ENCODE measurements at regions not wholly inside any gene's neighbourhood (a gene's known extent, or its start where the extent isn't known, plus 50 kb on each side); places are given as distances from the start of the nearest gene placed in this dataset.

- H3K27me3 ChIP-seq (replicated peaks in 1 of 4; ENCODE audit: control insufficient read depth in 3 of 4, extremely low read depth in 1 of 4, insufficient read depth in 3 of 4, low read length in 3 of 4): no peaks in the 10 kb centered on the region; a peak in 1 of 7 replicates
- no peaks in the 10 kb centered on the region for H3K79me1 ChIP-seq (ENCODE audit: low read depth, low read length)
- no peak overlapping the region for H2BK15ac ChIP-seq (ENCODE audit: low read length)
- FAIRE-seq: no peak
- no peak overlapping the region for H2BK120ac ChIP-seq (replicated peaks; ENCODE audit: low read depth, low read length)
- H3K9ac ChIP-seq (replicated peaks in 1 of 4; ENCODE audit: extremely low read depth in 1 of 4, low read depth in 3 of 4, low read length in 3 of 4): no peak overlapping the region
- H4K91ac ChIP-seq (replicated peaks; ENCODE audit: insufficient read length, low read length): no peak overlapping the region
- no peaks in the 10 kb centered on the region for H3K23me2 ChIP-seq (ENCODE audit: low read depth, low read length)
- H2AFZ ChIP-seq (ENCODE audit: low read length): no peak overlapping the region
- ChIA-PET POLR2A (ENCODE audit: partially characterized antibody) (no interaction called here), CTCF (ENCODE audit: partially characterized antibody) (no interaction called here)
- H2BK20ac ChIP-seq (ENCODE audit: low read length): no peak overlapping the region
- H3K36me3 ChIP-seq (ENCODE audit: control insufficient read depth in 2 of 4, insufficient read depth in 4 of 4, low read length in 3 of 4): no peaks in the 10 kb centered on the region
- H3K23ac ChIP-seq (ENCODE audit: insufficient read length): no peak overlapping the region
- no peak overlapping the region for H4K8ac ChIP-seq (ENCODE audit: extremely low read depth, insufficient read depth, low read length)
- no peak for DNase-seq (ENCODE audit: low read depth in 1 of 2, low spot score in 2 of 2)
- H3K14ac ChIP-seq (ENCODE audit: insufficient read length): no peak overlapping the region
- no peak overlapping the region for H3K27ac ChIP-seq (ENCODE audit: low read depth, low read length)
- no peak overlapping the region for H2BK12ac ChIP-seq (ENCODE audit: low read depth, low read length)
- no peak overlapping the region for H2BK5ac ChIP-seq (ENCODE audit: low read depth, low read length)
- H3K79me2 ChIP-seq (ENCODE audit: control insufficient read depth in 1 of 2, insufficient read depth in 2 of 2, low read length in 2 of 2): no peaks in the 10 kb centered on the region
- no peak overlapping the region for H3K4me2 ChIP-seq (ENCODE audit: insufficient read depth in 1 of 2, low read depth in 2 of 2, low read length in 2 of 2)
- no peak overlapping the region for H3K56ac ChIP-seq (replicated peaks; ENCODE audit: insufficient read length, low read depth, low read length)
- H2AK5ac ChIP-seq (ENCODE audit: low read depth, low read length): no peak overlapping the region
- 85% methylated on average over 5 of the region's 5 CpGs; no CpG with 5 or more reads in 1 of the 2 experiments for WGBS, 2 experiments (ENCODE audit: extremely low coverage in 1 of 2, insufficient coverage in 1 of 2, insufficient read length in 1 of 2, insufficient replicate concordance in 2 of 2, low coverage in 1 of 2, low lambda C conversion rate in 2 of 2, missing lambda C conversion rate in 1 of 2)
- H3K18ac ChIP-seq (ENCODE audit: extremely low read depth, low read length): no peak overlapping the region
- no peak overlapping the region for H3K4me3 ChIP-seq (ENCODE audit: extremely low read depth in 1 of 4, insufficient read depth in 2 of 4, low read depth in 3 of 4, low read length in 4 of 4)
- no peak overlapping the region for H4K5ac ChIP-seq (ENCODE audit: insufficient read length, low read depth, low read length)
- no peaks in the 10 kb centered on the region for H4K20me1 ChIP-seq (replicated peaks in 1 of 2; ENCODE audit: control insufficient read depth in 1 of 2, insufficient read depth in 2 of 2, low read length in 2 of 2)
- no peaks in the 10 kb centered on the region for H3K9me3 ChIP-seq (ENCODE audit: insufficient read depth in 2 of 2, low read depth in 1 of 2, low read length in 1 of 2)
- H3K4me1 ChIP-seq (replicated peaks in 1 of 4; ENCODE audit: control insufficient read depth in 3 of 4, insufficient read depth in 4 of 4, low read length in 3 of 4): no peaks in the 10 kb centered on the region
- H3K4ac ChIP-seq (replicated peaks; ENCODE audit: insufficient read length, low read depth, low read length): no peak overlapping the region
- no peak for TF ChIP-seq YY1 (IDR thresholded peaks at IDR 0.05; ENCODE audit: low read depth, low read length)
- TF ChIP-seq SUZ12 (IDR thresholded peaks at IDR 0.05; ENCODE audit: low read length): no peak
- no peak for TF ChIP-seq EZH2 (IDR thresholded peaks at IDR 0.05; ENCODE audit: low read depth, low read length, severe bottlenecking)
- no peak for TF ChIP-seq PHF8 (conservative IDR thresholded peaks at IDR 0.05; ENCODE audit: low read depth, low read length)
- no peak for TF ChIP-seq GTF2F1 (IDR thresholded peaks at IDR 0.05; ENCODE audit: borderline replicate concordance, low read depth, low read length)
- no peak for TF ChIP-seq EGR1 (IDR thresholded peaks at IDR 0.05; ENCODE audit: borderline replicate concordance, low read depth, low read length)
- no peak for TF ChIP-seq NANOG (IDR thresholded peaks at IDR 0.05; ENCODE audit: insufficient read depth, low read depth, low read length, poor library complexity, severe bottlenecking)
- no peak for TF ChIP-seq BRCA1 (IDR thresholded peaks at IDR 0.05; ENCODE audit: low read depth, low read length)
- TF ChIP-seq CBX8 (IDR thresholded peaks at IDR 0.05; ENCODE audit: borderline replicate concordance, low read depth, low read length): no peak
- TF ChIP-seq POLR2AphosphoS5 (IDR thresholded peaks at IDR 0.05; ENCODE audit: low read depth, low read length): no peak
- TF ChIP-seq CREB1 (IDR thresholded peaks at IDR 0.05): no peak
- TF ChIP-seq CHD1 (IDR thresholded peaks at IDR 0.05; ENCODE audit: low read depth, low read length): no peak
Observed at GRCh38 chr7:68474661-68475216, 1123.5 kb upstream of the AUTS2 start.

All from H1 (cell line).